ENCODE measurements at regions not wholly inside any gene's neighbourhood (a gene's known extent, or its start where the extent isn't known, plus 50 kb on each side); places are given as distances from the start of the nearest gene placed in this dataset.

- Histone ChIP-seq H3K4me3 (no peak overlapping the region), H3K36me3 (no peaks in the 10 kb centered on the region), H3K9me3 (no peaks in the 10 kb centered on the region), H3K27me3 (replicated peaks; ENCODE audit: insufficient read depth) (no peaks in the 10 kb centered on the region), H3K4me1 (replicated peaks) (no peaks in the 10 kb centered on the region), H3K27ac (no peak overlapping the region)
- intact Hi-C loops (cut with DNase I), result no loop called here
- WGBS, result 60% methylated on average over 3 of the region's 3 CpGs
- no peak for DNase-seq (ENCODE audit: low spot score)
- no peak for TF ChIP-seq POLR2A (IDR thresholded peaks at IDR 0.05)
- TF ChIP-seq CTCF (IDR thresholded peaks at IDR 0.05), result no peak
- no peak for TF ChIP-seq POLR2AphosphoS5 (IDR thresholded peaks at IDR 0.05)
These were observed 137.4 kb downstream of the PLK2 start for GRCh38 chr5:58322453-58322852.

GRCh38 chr5:58318468-58318867, 141.4 kb downstream of the PLK2 start:
- no peak overlapping the region for H3K4me3 ChIP-seq
- H3K9me3 ChIP-seq, result no peaks in the 10 kb centered on the region
- no peak overlapping the region for H3K27ac ChIP-seq
- intact Hi-C loops (cut with DNase I), result no loop called here
- DNase-seq (ENCODE audit: low spot score), result no peak
- H3K36me3 ChIP-seq, result no peaks in the 10 kb centered on the region
- TF ChIP-seq POLR2A (IDR thresholded peaks at IDR 0.05) (no peak), CTCF (IDR thresholded peaks at IDR 0.05) (no peak), POLR2AphosphoS5 (IDR thresholded peaks at IDR 0.05) (no peak)
- 88% methylated on average over 1 of the region's 1 CpG for WGBS
- no peaks in the 10 kb centered on the region for H3K27me3 ChIP-seq (replicated peaks; ENCODE audit: insufficient read depth)
- no peaks in the 10 kb centered on the region for H3K4me1 ChIP-seq (replicated peaks)

GRCh38 chr5:58317808-58318207, 142.1 kb downstream of the PLK2 start:
- H3K4me3 ChIP-seq, result no peak overlapping the region
- intact Hi-C loops (cut with DNase I), result no loop called here
- no peaks in the 10 kb centered on the region for H3K27me3 ChIP-seq (replicated peaks; ENCODE audit: insufficient read depth)
- TF ChIP-seq POLR2AphosphoS5 (IDR thresholded peaks at IDR 0.05), result no peak
- TF ChIP-seq CTCF (IDR thresholded peaks at IDR 0.05), result no peak
- no peak for TF ChIP-seq POLR2A (IDR thresholded peaks at IDR 0.05)
- H3K36me3 ChIP-seq, result no peaks in the 10 kb centered on the region
- no peaks in the 10 kb centered on the region for H3K9me3 ChIP-seq
- no peak overlapping the region for H3K27ac ChIP-seq
- no peak for DNase-seq (ENCODE audit: low spot score)
- H3K4me1 ChIP-seq (replicated peaks), result no peaks in the 10 kb centered on the region

- H3K4me3 ChIP-seq, result no peak overlapping the region
- H3K27ac ChIP-seq, result no peak overlapping the region
- H3K9me3 ChIP-seq, result no peaks in the 10 kb centered on the region
- TF ChIP-seq POLR2AphosphoS5 (IDR thresholded peaks at IDR 0.05) (peak; percentile 17), POLR2A (IDR thresholded peaks at IDR 0.05) (no peak), CTCF (IDR thresholded peaks at IDR 0.05) (no peak)
- H3K36me3 ChIP-seq, result no peaks in the 10 kb centered on the region
- WGBS, result 75% methylated on average over 7 of the region's 7 CpGs
- intact Hi-C loops (cut with DNase I), result no loop called here
- no peak for DNase-seq (ENCODE audit: low spot score)
- no peaks in the 10 kb centered on the region for H3K4me1 ChIP-seq (replicated peaks)
- no peaks in the 10 kb centered on the region for H3K27me3 ChIP-seq (replicated peaks; ENCODE audit: insufficient read depth)
These were observed 142.9 kb downstream of the PLK2 start for GRCh38 chr5:58317009-58317408.

- TF ChIP-seq POLR2AphosphoS5 (IDR thresholded peaks at IDR 0.05) (no peak), POLR2A (IDR thresholded peaks at IDR 0.05) (no peak), CTCF (IDR thresholded peaks at IDR 0.05) (no peak)
- no peak overlapping the region for H3K27ac ChIP-seq
- 59% methylated on average over 1 of the region's 1 CpG for WGBS
- intact Hi-C loops (cut with DNase I), result no loop called here
- no peaks in the 10 kb centered on the region for H3K27me3 ChIP-seq (replicated peaks; ENCODE audit: insufficient read depth)
- H3K9me3 ChIP-seq, result no peaks in the 10 kb centered on the region
- no peak overlapping the region for H3K4me3 ChIP-seq
- H3K36me3 ChIP-seq, result no peaks in the 10 kb centered on the region
- no peaks in the 10 kb centered on the region for H3K4me1 ChIP-seq (replicated peaks)
- no peak for DNase-seq (ENCODE audit: low spot score)
These were observed 144.1 kb downstream of the PLK2 start for GRCh38 chr5:58315794-58316193.
